ENCODE measurements at regions not wholly inside any gene's neighbourhood (a gene's known extent, or its start where the extent isn't known, plus 50 kb on each side); places are given as distances from the start of the nearest gene placed in this dataset.

GRCh38 chr6:74050921-74051320 is 354.9 kb downstream of the CD109 start:
- no peak overlapping the region for H3K4me2 ChIP-seq (ENCODE audit: low read length)
- no peaks in the 10 kb centered on the region for H4K20me1 ChIP-seq (ENCODE audit: insufficient read depth, low read length)
- no peaks in the 10 kb centered on the region for H3K9me2 ChIP-seq (ENCODE audit: low read depth, low read length)
- H3K27ac ChIP-seq (ENCODE audit: low read depth, low read length, poor library complexity, severe bottlenecking): no peak overlapping the region
- no peaks in the 10 kb centered on the region for H3K9me3 ChIP-seq (ENCODE audit: low read length)
- H3K4me1 ChIP-seq (ENCODE audit: insufficient read depth, low read length, severe bottlenecking): no peaks in the 10 kb centered on the region
- H3K79me2 ChIP-seq (ENCODE audit: insufficient read depth, low read length): no peaks in the 10 kb centered on the region
- no peaks in the 10 kb centered on the region for H3K36me3 ChIP-seq (ENCODE audit: insufficient read depth, low read length)
- no peak overlapping the region for H2AFZ ChIP-seq (ENCODE audit: low read length)
- TF ChIP-seq CTCF (IDR thresholded peaks at IDR 0.05; ENCODE audit: low read length) (no peak), EZH2 (IDR thresholded peaks at IDR 0.05; ENCODE audit: borderline replicate concordance, low read length) (no peak)
- H3K4me3 ChIP-seq (ENCODE audit: low read depth, low read length, poor library complexity, severe bottlenecking): no peak overlapping the region
- no peaks in the 10 kb centered on the region for H3F3A ChIP-seq (ENCODE audit: insufficient read depth, low read length)
- H3K9ac ChIP-seq (ENCODE audit: low read length): no peak overlapping the region
- no peaks in the 10 kb centered on the region for H3K27me3 ChIP-seq (ENCODE audit: insufficient read depth, low read length)

- H2AFZ ChIP-seq (ENCODE audit: low read length): no peak overlapping the region
- H3K27ac ChIP-seq (ENCODE audit: low read depth, low read length, poor library complexity, severe bottlenecking): no peak overlapping the region
- H4K20me1 ChIP-seq (ENCODE audit: insufficient read depth, low read length): no peaks in the 10 kb centered on the region
- no peaks in the 10 kb centered on the region for H3K9me3 ChIP-seq (ENCODE audit: low read length)
- TF ChIP-seq EZH2 (IDR thresholded peaks at IDR 0.05; ENCODE audit: borderline replicate concordance, low read length) (no peak), CTCF (IDR thresholded peaks at IDR 0.05; ENCODE audit: low read length) (no peak)
- no peak overlapping the region for H3K4me3 ChIP-seq (ENCODE audit: low read depth, low read length, poor library complexity, severe bottlenecking)
- H3F3A ChIP-seq (ENCODE audit: insufficient read depth, low read length): no peaks in the 10 kb centered on the region
- no peaks in the 10 kb centered on the region for H3K79me2 ChIP-seq (ENCODE audit: insufficient read depth, low read length)
- H3K9me2 ChIP-seq (ENCODE audit: low read depth, low read length): no peaks in the 10 kb centered on the region
- no peaks in the 10 kb centered on the region for H3K36me3 ChIP-seq (ENCODE audit: insufficient read depth, low read length)
- no peak overlapping the region for H3K9ac ChIP-seq (ENCODE audit: low read length)
- H3K27me3 ChIP-seq (ENCODE audit: insufficient read depth, low read length): no peaks in the 10 kb centered on the region
- H3K4me1 ChIP-seq (ENCODE audit: insufficient read depth, low read length, severe bottlenecking): no peaks in the 10 kb centered on the region
- no peak overlapping the region for H3K4me2 ChIP-seq (ENCODE audit: low read length)
Observed at GRCh38 chr6:74048387-74048786, 352.4 kb downstream of the CD109 start.

GRCh38 chr6:74044417-74045096 is 348.6 kb downstream of the CD109 start:
- H3K27me3 ChIP-seq (ENCODE audit: insufficient read depth, low read length): no peaks in the 10 kb centered on the region
- no peak overlapping the region for H2AFZ ChIP-seq (ENCODE audit: low read length)
- no peaks in the 10 kb centered on the region for H3K9me2 ChIP-seq (ENCODE audit: low read depth, low read length)
- no peaks in the 10 kb centered on the region for H3K4me1 ChIP-seq (ENCODE audit: insufficient read depth, low read length, severe bottlenecking)
- H3K79me2 ChIP-seq (ENCODE audit: insufficient read depth, low read length): no peaks in the 10 kb centered on the region
- no peak overlapping the region for H3K4me3 ChIP-seq (ENCODE audit: low read depth, low read length, poor library complexity, severe bottlenecking)
- no peak overlapping the region for H3K4me2 ChIP-seq (ENCODE audit: low read length)
- no peaks in the 10 kb centered on the region for H3F3A ChIP-seq (ENCODE audit: insufficient read depth, low read length)
- no peaks in the 10 kb centered on the region for H3K36me3 ChIP-seq (ENCODE audit: insufficient read depth, low read length)
- no peak for TF ChIP-seq CTCF (IDR thresholded peaks at IDR 0.05; ENCODE audit: low read length)
- no peak for TF ChIP-seq EZH2 (IDR thresholded peaks at IDR 0.05; ENCODE audit: borderline replicate concordance, low read length)
- no peak overlapping the region for H3K27ac ChIP-seq (ENCODE audit: low read depth, low read length, poor library complexity, severe bottlenecking)
- no peaks in the 10 kb centered on the region for H4K20me1 ChIP-seq (ENCODE audit: insufficient read depth, low read length)
- H3K9ac ChIP-seq (ENCODE audit: low read length): no peak overlapping the region
- H3K9me3 ChIP-seq (ENCODE audit: low read length): no peaks in the 10 kb centered on the region
